HepG2 (cell line): ENCODE measurements at regions not wholly inside any gene's neighbourhood (a gene's known extent, or its start where the extent isn't known, plus 50 kb on each side); places are given as distances from the start of the nearest gene placed in this dataset.
"Not testable (repeated sequence)": the region's sequence is repeated elsewhere in the genome, so short reads cannot be mapped to it uniquely, and the experiment has no call there.

Experiments
- ATAC-seq: fragments of 200-7000 bp; cut with Tn5 transposase; 3 replicates; pipeline ENCODE4 v1.9.1; 2020; ENCODE audit warnings: mild to moderate bottlenecking, moderate library complexity
- BruUV-seq: library from RNA; stranded (reverse); fragments of 400-500 nt; replicated peaks from 2 replicates; lab custom pipeline; 2021; lab: Mats Ljungman, UMichigan
- CTCF ChIA-PET: fragments of 300-600 bp; formaldehyde crosslinking; extraction: SDS; loops from one replicate; lab custom pipeline; 2021; ENCODE audit warnings: low total read pairs, inconsistent platforms, low intra/inter-chr PET ratio; lab: Yijun Ruan, JAX
- POLR2A ChIA-PET: fragments of 350-600 bp; sonication (Branson Sonifier 250); formaldehyde crosslinking; loops from one replicate; lab custom pipeline; 2020; ENCODE audit warnings: antibody characterized with exemption, inconsistent platforms; lab: Yijun Ruan, JAX
- DNase-seq: peaks from one replicate; pipeline ENCODE4 v3.0.0-alpha.2; 2015; ENCODE audit warnings: low spot score
- FAIRE-seq: peaks from 3 replicates; lab custom pipeline; 2011; peaks lifted over from hg19 to GRCh38; lab: Jason Lieb, UNC
- H2AFZ ChIP-seq: one replicate; pipeline ENCODE4 v1.6.1; 2011; ENCODE audit warnings: low read length, inconsistent platforms
- H3K27ac ChIP-seq: fragments of 300-600 bp; 3 replicates; pipeline ENCODE4 v1.8.0; 2011; ENCODE audit warnings: mixed run types, mild to moderate bottlenecking, mixed read lengths, low read length, inconsistent platforms; ENCODE audit not compliant: insufficient read depth; ENCODE audit errors: extremely low read length
- H3K27me3 ChIP-seq, 2 experiments: fragments of 200-600 bp in 1 of 2; 2 replicates in 1 of 2; 3 replicates in 1 of 2; pipeline versions ENCODE4 v1.6.0 to v1.8.0; 2011; ENCODE audit warnings: low read length in 2 of 2, mild to moderate bottlenecking in 2 of 2, moderate library complexity in 2 of 2, inconsistent platforms in 1 of 2; ENCODE audit not compliant: insufficient read depth in 2 of 2, control insufficient read depth in 1 of 2
- H3K36me3 ChIP-seq, 2 experiments: fragments of 200-600 bp in 1 of 2; replicated peaks in 1 of 2; 2 replicates in 1 of 2; 3 replicates in 1 of 2; pipeline versions ENCODE4 v1.5.1 to v1.8.0; 2011; ENCODE audit warnings: low read length in 2 of 2, inconsistent platforms in 1 of 2; ENCODE audit not compliant: insufficient read depth in 2 of 2, control insufficient read depth in 1 of 2
- H3K4me1 ChIP-seq: 2 replicates; pipeline ENCODE4 v1.5.1; 2012; ENCODE audit warnings: low read length, inconsistent platforms; ENCODE audit not compliant: insufficient read depth
- H3K4me2 ChIP-seq: 2 replicates; pipeline ENCODE4 v1.6.0; 2011; ENCODE audit warnings: low read depth, low read length, inconsistent platforms
- H3K4me3 ChIP-seq, 3 experiments: fragments of 200-600 bp in 1 of 3; sonication (generic), shearing (Covaris generic) in 1 of 3; replicated peaks in 1 of 3; 2 replicates each; pipeline ENCODE4 v1.5.1; 2011 to 2016; ENCODE audit warnings: low read length in 3 of 3, inconsistent platforms in 2 of 3, low read depth in 2 of 3, mild to moderate bottlenecking in 2 of 3, control low read depth in 1 of 3, mixed read lengths in 1 of 3; ENCODE audit not compliant: insufficient read depth in 1 of 3
- H3K79me2 ChIP-seq: one replicate; pipeline ENCODE4 v1.6.1; 2011; ENCODE audit warnings: low read length, inconsistent platforms; ENCODE audit not compliant: insufficient read depth
- H3K9ac ChIP-seq: 2 replicates; pipeline ENCODE4 v1.6.0; 2011; ENCODE audit warnings: mild to moderate bottlenecking, low read depth, low read length, inconsistent platforms; ENCODE audit not compliant: insufficient read depth
- H3K9me3 ChIP-seq: 2 replicates; pipeline ENCODE4 v1.5.1; 2012; ENCODE audit warnings: mild to moderate bottlenecking, low read length
- H4K20me1 ChIP-seq: 2 replicates; pipeline ENCODE4 v1.6.0; 2011; ENCODE audit warnings: inconsistent platforms, mild to moderate bottlenecking, low read length, moderate library complexity; ENCODE audit not compliant: insufficient read depth
- PHF21A ChIP-seq: sonication (generic); formaldehyde crosslinking; IDR thresholded peaks from 2 replicates; pipeline ENCODE4 v1.5.0; 2020; ENCODE audit warnings: mild to moderate bottlenecking, missing genetic modification reagents
- SMAD1 ChIP-seq: sonication (generic); formaldehyde crosslinking; IDR thresholded peaks from 2 replicates; pipeline ENCODE4 v1.4.0; 2020; ENCODE audit warnings: missing genetic modification reagents, low read depth, mild to moderate bottlenecking, borderline replicate concordance
- WGBS: methylation state at CpG from one replicate; pipeline ENCODE4 v1.1.6; 2017; ENCODE audit warnings: low lambda C conversion rate; 5-methylcytosine and 5-hydroxymethylcytosine counted together
- in situ Hi-C: cut with HindIII; loops from 2 replicates; pipeline ENCODE4 v1.10.0; 2017; ENCODE audit warnings: low pct_unique_long_range_greater_than_20kb; ENCODE audit not compliant: extremely low pct_ligation_motif_present
- intact Hi-C: fragments of 100-400 bp; cut with micrococcal nuclease; formaldehyde crosslinking; loops from one replicate; pipeline ENCODE4 v1.10.0; 2022; ENCODE audit not compliant: unreplicated experiment
- TF ChIP-seq, protein P1 (sequence below): sonication (generic); formaldehyde crosslinking; IDR thresholded peaks from 2 replicates; pipeline ENCODE4 v1.4.0; 2020; ENCODE audit warnings: mild to moderate bottlenecking, missing genetic modification reagents

GRCh38 chr4:111377880-111378279 lies 755.0 kb upstream of the PITX2 start:
- H3K27me3 ChIP-seq, intact Hi-C loops, H3K4me2 ChIP-seq, H2AFZ ChIP-seq, BruUV-seq, H3K9ac ChIP-seq, ATAC-seq, FAIRE-seq, H3K4me1 ChIP-seq, H3K27ac ChIP-seq, POLR2A ChIA-PET, H4K20me1 ChIP-seq, H3K9me3 ChIP-seq, DNase-seq, H3K36me3 ChIP-seq, H3K4me3 ChIP-seq, CTCF ChIA-PET, H3K79me2 ChIP-seq, in situ Hi-C loops: not testable (repeated sequence)
- WGBS = 47% methylated on average over 5 of the region's 14 CpGs

GRCh38 chr4:111388561-111388960 lies 756.7 kb upstream of the FAM241A start:
- intact Hi-C loops = no loop called here
- Histone ChIP-seq H3K4me3 (no peak overlapping the region), H3K4me1 (no peaks in the 10 kb centered on the region), H3K9ac (no peak overlapping the region), H3K79me2 (no peaks in the 10 kb centered on the region), H3K4me2 (no peak overlapping the region), H3K36me3 (no peaks in the 10 kb centered on the region), H3K27me3 (no peaks in the 10 kb centered on the region), H4K20me1 (no peaks in the 10 kb centered on the region), H3K9me3 (no peaks in the 10 kb centered on the region; the same call in 1 of the 2 replicates), H2AFZ (no peak overlapping the region), H3K27ac (no peak overlapping the region)
- DNase-seq = no peak
- WGBS = 0% methylated on average over 1 of the region's 1 CpG
- in situ Hi-C loops = no loop called here
- FAIRE-seq = no peak
- CTCF ChIA-PET = no interaction called here
- no TSS peak for BruUV-seq
- POLR2A ChIA-PET = no interaction called here
- ATAC-seq = no peak
- TF ChIP-seq PHF21A (CRISPR knock-in tag) (no peak), SMAD1 (CRISPR knock-in tag) (no peak)
- TF ChIP-seq, protein P1, sequence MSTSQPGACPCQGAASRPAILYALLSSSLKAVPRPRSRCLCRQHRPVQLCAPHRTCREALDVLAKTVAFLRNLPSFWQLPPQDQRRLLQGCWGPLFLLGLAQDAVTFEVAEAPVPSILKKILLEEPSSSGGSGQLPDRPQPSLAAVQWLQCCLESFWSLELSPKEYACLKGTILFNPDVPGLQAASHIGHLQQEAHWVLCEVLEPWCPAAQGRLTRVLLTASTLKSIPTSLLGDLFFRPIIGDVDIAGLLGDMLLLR (CRISPR knock-in tag) = no peak
